HEK293 (cell line): ENCODE measurements at regions not wholly inside any gene's neighbourhood (a gene's known extent, or its start where the extent isn't known, plus 50 kb on each side); places are given as distances from the start of the nearest gene placed in this dataset.

Source experiments
- SETDB1 ChIP-seq: IDR thresholded peaks from one replicate; pipeline ENCODE4 v1.6.1; 2017; ENCODE audit warnings: mild to moderate bottlenecking, low read length, moderate library complexity, mixed read lengths; ENCODE audit not compliant: insufficient read length
- WT1 ChIP-seq: fragments of 450-650 bp; formaldehyde crosslinking; IDR thresholded peaks from 2 replicates; pipeline ENCODE4 v1.5.1; 2016; ENCODE audit warnings: missing biosample characterization, missing genetic modification characterization
- ZNF133 ChIP-seq: fragments of 450-650 bp; formaldehyde crosslinking; IDR thresholded peaks from 2 replicates; pipeline ENCODE4 v1.5.1; 2016; ENCODE audit warnings: missing biosample characterization, missing genetic modification characterization
- ZNF561 ChIP-seq: fragments of 450-650 bp; IDR thresholded peaks from 2 replicates; pipeline ENCODE4 v1.5.1; 2018; ENCODE audit warnings: missing biosample characterization, missing genetic modification characterization, borderline replicate concordance
- TF ChIP-seq, protein P1 (sequence below): fragments of 450-650 bp; formaldehyde crosslinking; IDR thresholded peaks from 2 replicates; pipeline ENCODE4 v1.5.1; 2016; ENCODE audit warnings: missing biosample characterization, missing genetic modification characterization
- TF ChIP-seq, protein P2 (sequence below): fragments of 450-650 bp; formaldehyde crosslinking; IDR thresholded peaks from 2 replicates; pipeline ENCODE4 v1.5.1; 2016; ENCODE audit warnings: missing biosample characterization, missing genetic modification characterization

DNA sequence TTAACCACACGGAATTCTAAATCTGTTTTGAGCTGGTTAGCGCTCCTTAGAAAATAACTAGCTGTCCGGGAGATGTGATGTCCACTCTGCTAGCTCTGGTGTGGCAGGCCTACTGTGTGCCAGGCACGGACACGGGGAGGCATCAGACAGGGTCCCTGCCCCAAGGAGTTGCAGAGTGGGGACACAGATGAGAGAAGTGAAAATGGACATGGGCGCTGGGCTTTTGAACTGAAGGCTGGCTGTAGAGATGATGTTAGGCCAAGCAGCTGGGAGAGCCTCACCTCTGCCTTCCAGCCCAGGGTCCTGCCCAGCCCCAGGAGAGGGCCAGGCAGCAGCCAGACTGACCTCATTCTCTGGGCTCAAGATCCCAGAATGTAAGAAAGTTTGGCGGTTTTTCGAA lies 368.6 kb downstream of the CTTN start:
- TF ChIP-seq, protein P1, sequence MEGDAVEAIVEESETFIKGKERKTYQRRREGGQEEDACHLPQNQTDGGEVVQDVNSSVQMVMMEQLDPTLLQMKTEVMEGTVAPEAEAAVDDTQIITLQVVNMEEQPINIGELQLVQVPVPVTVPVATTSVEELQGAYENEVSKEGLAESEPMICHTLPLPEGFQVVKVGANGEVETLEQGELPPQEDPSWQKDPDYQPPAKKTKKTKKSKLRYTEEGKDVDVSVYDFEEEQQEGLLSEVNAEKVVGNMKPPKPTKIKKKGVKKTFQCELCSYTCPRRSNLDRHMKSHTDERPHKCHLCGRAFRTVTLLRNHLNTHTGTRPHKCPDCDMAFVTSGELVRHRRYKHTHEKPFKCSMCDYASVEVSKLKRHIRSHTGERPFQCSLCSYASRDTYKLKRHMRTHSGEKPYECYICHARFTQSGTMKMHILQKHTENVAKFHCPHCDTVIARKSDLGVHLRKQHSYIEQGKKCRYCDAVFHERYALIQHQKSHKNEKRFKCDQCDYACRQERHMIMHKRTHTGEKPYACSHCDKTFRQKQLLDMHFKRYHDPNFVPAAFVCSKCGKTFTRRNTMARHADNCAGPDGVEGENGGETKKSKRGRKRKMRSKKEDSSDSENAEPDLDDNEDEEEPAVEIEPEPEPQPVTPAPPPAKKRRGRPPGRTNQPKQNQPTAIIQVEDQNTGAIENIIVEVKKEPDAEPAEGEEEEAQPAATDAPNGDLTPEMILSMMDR (tag by site-specific recombination), result no peak
- no peak for TF ChIP-seq SETDB1
- TF ChIP-seq ZNF133 (tag by site-specific recombination), result no peak
- TF ChIP-seq, protein P2, sequence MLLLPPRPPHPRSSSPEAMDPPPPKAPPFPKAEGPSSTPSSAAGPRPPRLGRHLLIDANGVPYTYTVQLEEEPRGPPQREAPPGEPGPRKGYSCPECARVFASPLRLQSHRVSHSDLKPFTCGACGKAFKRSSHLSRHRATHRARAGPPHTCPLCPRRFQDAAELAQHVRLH (tag by site-specific recombination), result no peak
- TF ChIP-seq WT1, result no peak
- no peak for TF ChIP-seq ZNF561 (tag by site-specific recombination)
